Hepatocyte (in vitro differentiated cells): ENCODE measurements at regions not wholly inside any gene's neighbourhood (a gene's known extent, or its start where the extent isn't known, plus 50 kb on each side); places are given as distances from the start of the nearest gene placed in this dataset.

Experiments
- CTCF ChIP-seq: fragments of 200-600 bp; sonication (generic); IDR thresholded peaks from 2 replicates; pipeline ENCODE4 v1.5.1; 2016; ENCODE audit warnings: antibody characterized with exemption, mild to moderate bottlenecking; ENCODE audit not compliant: poor library complexity
- EZH2 ChIP-seq: fragments of 200-600 bp; sonication (generic); IDR thresholded peaks from 2 replicates; pipeline ENCODE4 v1.6.1; 2016; ENCODE audit warnings: antibody characterized with exemption, mild to moderate bottlenecking, borderline replicate concordance

DNA sequence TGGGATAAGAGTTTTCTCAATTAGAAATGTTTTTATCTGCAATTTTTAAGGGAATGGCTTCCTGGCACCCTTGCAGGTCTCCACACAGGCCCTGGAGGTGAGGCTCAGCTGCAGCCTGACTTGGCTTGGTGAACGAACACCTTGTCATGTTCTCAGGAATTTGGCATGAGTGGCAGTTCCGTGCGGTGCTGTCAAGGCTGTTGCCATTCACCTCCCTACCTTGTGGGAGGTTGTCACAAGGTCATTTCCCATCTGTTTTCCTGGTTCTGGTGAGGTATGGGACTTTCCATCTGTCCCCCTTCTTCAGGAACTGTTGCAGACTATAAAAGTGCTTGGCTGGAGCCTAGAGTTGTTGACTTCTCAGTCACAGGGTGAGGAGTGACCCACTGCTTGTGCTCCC is 82.9 kb downstream of the ELOVL4 start:
- TF ChIP-seq CTCF (no peak), EZH2 (no peak)
